ENCODE measurements at regions not wholly inside any gene's neighbourhood (a gene's known extent, or its start where the extent isn't known, plus 50 kb on each side); places are given as distances from the start of the nearest gene placed in this dataset.

DNA sequence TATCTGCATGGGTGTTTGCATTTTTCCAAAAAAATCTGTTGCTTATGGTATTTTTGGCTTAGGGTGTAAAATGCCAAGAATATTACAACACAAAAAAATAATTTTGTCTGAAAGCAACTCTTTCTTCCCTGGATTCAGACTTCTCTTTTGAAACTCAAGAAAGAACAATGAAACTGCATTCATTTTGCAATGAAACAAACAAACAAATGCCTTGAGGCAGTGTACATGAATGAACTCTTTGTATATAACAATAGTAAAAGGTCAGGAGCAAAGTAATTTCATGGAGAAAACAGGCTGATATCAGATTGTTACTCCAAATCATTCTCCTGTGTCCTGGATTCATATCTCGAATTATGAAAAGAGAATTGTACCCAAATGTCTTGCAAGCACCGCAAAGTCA is 301.6 kb upstream of the CDH20 start:
- TF ChIP-seq, protein P1, sequence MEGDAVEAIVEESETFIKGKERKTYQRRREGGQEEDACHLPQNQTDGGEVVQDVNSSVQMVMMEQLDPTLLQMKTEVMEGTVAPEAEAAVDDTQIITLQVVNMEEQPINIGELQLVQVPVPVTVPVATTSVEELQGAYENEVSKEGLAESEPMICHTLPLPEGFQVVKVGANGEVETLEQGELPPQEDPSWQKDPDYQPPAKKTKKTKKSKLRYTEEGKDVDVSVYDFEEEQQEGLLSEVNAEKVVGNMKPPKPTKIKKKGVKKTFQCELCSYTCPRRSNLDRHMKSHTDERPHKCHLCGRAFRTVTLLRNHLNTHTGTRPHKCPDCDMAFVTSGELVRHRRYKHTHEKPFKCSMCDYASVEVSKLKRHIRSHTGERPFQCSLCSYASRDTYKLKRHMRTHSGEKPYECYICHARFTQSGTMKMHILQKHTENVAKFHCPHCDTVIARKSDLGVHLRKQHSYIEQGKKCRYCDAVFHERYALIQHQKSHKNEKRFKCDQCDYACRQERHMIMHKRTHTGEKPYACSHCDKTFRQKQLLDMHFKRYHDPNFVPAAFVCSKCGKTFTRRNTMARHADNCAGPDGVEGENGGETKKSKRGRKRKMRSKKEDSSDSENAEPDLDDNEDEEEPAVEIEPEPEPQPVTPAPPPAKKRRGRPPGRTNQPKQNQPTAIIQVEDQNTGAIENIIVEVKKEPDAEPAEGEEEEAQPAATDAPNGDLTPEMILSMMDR (IDR thresholded peaks at IDR 0.05) = no peak
- TF ChIP-seq POLR2A (IDR thresholded peaks at IDR 0.05) = no peak
